H7 (cell line): ENCODE measurements at regions not wholly inside any gene's neighbourhood (a gene's known extent, or its start where the extent isn't known, plus 50 kb on each side); places are given as distances from the start of the nearest gene placed in this dataset.

ENCODE experiments used
- DNase-seq: peaks from one replicate; pipeline ENCODE4 v3.0.0; 2012
- H3K27me3 ChIP-seq: 2 replicates; pipeline ENCODE4 v1.6.0; 2011; ENCODE audit warnings: mild to moderate bottlenecking, low read length; ENCODE audit not compliant: control insufficient read depth, insufficient read depth
- H3K36me3 ChIP-seq: replicated peaks from 2 replicates; pipeline ENCODE4 v1.5.1; 2011; ENCODE audit warnings: low read length; ENCODE audit not compliant: control insufficient read depth, insufficient read depth
- H3K4me3 ChIP-seq: 2 replicates; pipeline ENCODE4 v1.5.1; 2011; ENCODE audit warnings: low read depth, mild to moderate bottlenecking, control low read depth, low read length, moderate library complexity; ENCODE audit not compliant: insufficient read depth

DNA sequence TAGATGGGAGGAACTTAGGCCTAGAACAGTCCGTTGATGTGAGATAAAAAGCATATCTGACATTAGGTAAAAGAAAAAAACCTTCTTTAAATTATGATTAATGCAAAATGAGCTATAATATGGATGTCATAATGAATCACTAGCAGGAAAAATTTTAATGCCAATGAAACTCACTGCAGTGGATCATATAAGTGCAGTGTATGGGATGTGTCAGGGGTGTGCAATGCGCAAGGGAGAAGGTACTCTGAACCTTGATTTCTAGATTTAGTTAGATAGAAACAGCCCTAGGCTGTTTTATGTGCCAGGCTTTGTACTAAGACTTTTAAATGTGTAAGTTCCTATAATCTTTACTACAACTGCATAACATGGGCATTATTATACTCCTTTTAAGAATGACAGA is 50.4 kb upstream of the NXPH2 start:
- Histone ChIP-seq H3K4me3 (no peak overlapping the region), H3K27me3 (no peaks in the 10 kb centered on the region), H3K36me3 (no peaks in the 10 kb centered on the region)

More for the DNA sequence above, 50.4 kb upstream of the NXPH2 start:
- no peak for DNase-seq
